ENCODE measurements at regions not wholly inside any gene's neighbourhood (a gene's known extent, or its start where the extent isn't known, plus 50 kb on each side); places are given as distances from the start of the nearest gene placed in this dataset.

DNA sequence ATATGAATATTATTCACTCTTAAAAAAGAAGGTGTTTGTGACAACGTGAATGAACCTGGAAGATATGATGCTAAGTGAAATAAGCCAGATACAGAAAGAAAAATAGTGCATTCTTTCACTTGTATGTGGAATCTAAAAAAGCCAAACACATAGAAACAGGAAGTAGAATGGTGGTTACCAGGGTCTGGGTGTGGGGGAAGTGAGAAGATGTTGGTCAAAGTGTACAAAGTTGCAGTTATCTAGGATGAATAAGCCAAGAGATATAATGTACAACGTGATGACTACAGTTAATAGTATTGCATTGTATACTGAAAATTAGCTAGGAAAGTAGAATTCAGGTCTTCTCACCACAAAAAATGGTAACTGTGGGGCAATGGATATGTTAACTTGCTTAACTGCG, 151.1 kb upstream of the HCRTR2 start:
- DNase-seq (ENCODE audit: low spot score) = no peak
- Histone ChIP-seq H3K9me3 (ENCODE audit: control insufficient read depth in 4 of 4, low read length in 3 of 4) (no peaks in the 10 kb centered on the region), H3K4me1 (ENCODE audit: control insufficient read depth in 4 of 4, insufficient read depth in 4 of 4, low read length in 3 of 4) (no peaks in the 10 kb centered on the region), H3K9ac (ENCODE audit: low read depth in 1 of 2, low read length in 2 of 2) (no peak overlapping the region), H3K4me3 (ENCODE audit: low read depth in 1 of 3, low read length in 3 of 3) (no peak overlapping the region), H3K27me3 (ENCODE audit: control insufficient read depth in 4 of 4, insufficient read depth in 4 of 4, low read length in 3 of 4) (no peaks in the 10 kb centered on the region), H3K27ac (ENCODE audit: low read depth in 1 of 2, low read length in 2 of 2) (no peak overlapping the region), H3K36me3 (ENCODE audit: control insufficient read depth in 4 of 4, insufficient read depth in 3 of 4, low read depth in 1 of 4, low read length in 3 of 4) (no peaks in the 10 kb centered on the region)
- 53% methylated on average over 3 of the region's 3 CpGs for WGBS
- TF ChIP-seq FOXA1 (IDR thresholded peaks at IDR 0.05) (no peak), HNF4G (IDR thresholded peaks at IDR 0.05) (no peak), REST (IDR thresholded peaks at IDR 0.05) (no peak), SP1 (IDR thresholded peaks at IDR 0.05) (no peak), FOXA2 (IDR thresholded peaks at IDR 0.05) (no peak), CTCF (IDR thresholded peaks at IDR 0.05; ENCODE audit: low read depth, low read length, missing input control) (no peak), TAF1 (conservative IDR thresholded peaks at IDR 0.05) (no peak)
- TF ChIP-seq, protein P1, sequence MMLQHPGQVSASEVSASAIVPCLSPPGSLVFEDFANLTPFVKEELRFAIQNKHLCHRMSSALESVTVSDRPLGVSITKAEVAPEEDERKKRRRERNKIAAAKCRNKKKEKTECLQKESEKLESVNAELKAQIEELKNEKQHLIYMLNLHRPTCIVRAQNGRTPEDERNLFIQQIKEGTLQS (IDR thresholded peaks at IDR 0.05) = no peak

GRCh38 chr6:55033016-55033546, 141.2 kb upstream of the HCRTR2 start:
- Histone ChIP-seq H3K9me3 (ENCODE audit: control insufficient read depth in 4 of 4, low read length in 3 of 4) (peaks cover 0 to 2% (median under 1%) of the 10 kb centered on the region in 4 donors), H3K27me3 (ENCODE audit: control insufficient read depth in 4 of 4, insufficient read depth in 4 of 4, low read length in 3 of 4) (no peaks in the 10 kb centered on the region), H3K4me3 (ENCODE audit: low read depth in 1 of 3, low read length in 3 of 3) (no peak overlapping the region), H3K36me3 (ENCODE audit: control insufficient read depth in 4 of 4, insufficient read depth in 3 of 4, low read depth in 1 of 4, low read length in 3 of 4) (no peaks in the 10 kb centered on the region), H3K4me1 (ENCODE audit: control insufficient read depth in 4 of 4, insufficient read depth in 4 of 4, low read length in 3 of 4) (peaks cover 0 to 2% (median 0%) of the 10 kb centered on the region in 4 donors), H3K9ac (ENCODE audit: low read depth in 1 of 2, low read length in 2 of 2) (no peak overlapping the region), H3K27ac (ENCODE audit: low read depth in 1 of 2, low read length in 2 of 2) (no peak overlapping the region)
- no peak for DNase-seq (ENCODE audit: low spot score)
- TF ChIP-seq NR2F2 (IDR thresholded peaks at IDR 0.05) (no peak), RXRA (IDR thresholded peaks at IDR 0.05) (no peak), TAF1 (conservative IDR thresholded peaks at IDR 0.05) (no peak)
- TF ChIP-seq, protein P1 (IDR thresholded peaks at IDR 0.05) = no peak

DNA sequence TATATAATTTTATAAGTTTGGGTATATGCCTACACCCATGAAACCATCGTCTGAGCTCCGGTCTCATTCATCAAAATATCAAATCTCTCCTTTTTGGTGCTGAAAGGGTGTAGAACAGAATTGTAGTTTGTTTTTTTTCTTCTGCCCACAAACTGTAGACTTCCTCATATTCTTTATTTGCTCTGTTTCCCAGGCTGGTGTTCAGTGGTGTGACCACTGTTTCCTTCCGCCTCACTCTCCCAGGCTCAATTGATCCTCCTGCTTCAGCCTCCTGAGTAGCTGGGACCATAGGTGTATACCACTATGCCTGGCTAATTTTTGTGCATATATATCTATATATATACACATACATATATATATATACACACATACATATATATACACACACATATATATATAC, 139.6 kb upstream of the HCRTR2 start:
- TF ChIP-seq REST (IDR thresholded peaks at IDR 0.05) = no peak
- peaks cover 0 to 2% (median 0%) of the 10 kb centered on the region in 4 donors for H3K4me1 ChIP-seq (ENCODE audit: control insufficient read depth in 4 of 4, insufficient read depth in 4 of 4, low read length in 3 of 4)
- H3K4me3 ChIP-seq (ENCODE audit: low read depth in 1 of 3, low read length in 3 of 3) = no peak overlapping the region
- no peak for DNase-seq (ENCODE audit: low spot score)
- peaks cover 0 to 2% (median 0%) of the 10 kb centered on the region in 4 donors for H3K27me3 ChIP-seq (ENCODE audit: control insufficient read depth in 4 of 4, insufficient read depth in 4 of 4, low read length in 3 of 4)
- 84% methylated on average over 3 of the region's 3 CpGs for WGBS
- no peak overlapping the region for H3K9ac ChIP-seq (ENCODE audit: low read depth in 1 of 2, low read length in 2 of 2)
- no peaks in the 10 kb centered on the region for H3K36me3 ChIP-seq (ENCODE audit: control insufficient read depth in 4 of 4, insufficient read depth in 3 of 4, low read depth in 1 of 4, low read length in 3 of 4)
- no peak overlapping the region for H3K27ac ChIP-seq (ENCODE audit: low read depth in 1 of 2, low read length in 2 of 2)
- H3K9me3 ChIP-seq (ENCODE audit: control insufficient read depth in 4 of 4, low read length in 3 of 4) = peaks cover 0 to 2% (median under 1%) of the 10 kb centered on the region in 4 donors
